ENCODE measurements at regions not wholly inside any gene's neighbourhood (a gene's known extent, or its start where the extent isn't known, plus 50 kb on each side); places are given as distances from the start of the nearest gene placed in this dataset.

DNA sequence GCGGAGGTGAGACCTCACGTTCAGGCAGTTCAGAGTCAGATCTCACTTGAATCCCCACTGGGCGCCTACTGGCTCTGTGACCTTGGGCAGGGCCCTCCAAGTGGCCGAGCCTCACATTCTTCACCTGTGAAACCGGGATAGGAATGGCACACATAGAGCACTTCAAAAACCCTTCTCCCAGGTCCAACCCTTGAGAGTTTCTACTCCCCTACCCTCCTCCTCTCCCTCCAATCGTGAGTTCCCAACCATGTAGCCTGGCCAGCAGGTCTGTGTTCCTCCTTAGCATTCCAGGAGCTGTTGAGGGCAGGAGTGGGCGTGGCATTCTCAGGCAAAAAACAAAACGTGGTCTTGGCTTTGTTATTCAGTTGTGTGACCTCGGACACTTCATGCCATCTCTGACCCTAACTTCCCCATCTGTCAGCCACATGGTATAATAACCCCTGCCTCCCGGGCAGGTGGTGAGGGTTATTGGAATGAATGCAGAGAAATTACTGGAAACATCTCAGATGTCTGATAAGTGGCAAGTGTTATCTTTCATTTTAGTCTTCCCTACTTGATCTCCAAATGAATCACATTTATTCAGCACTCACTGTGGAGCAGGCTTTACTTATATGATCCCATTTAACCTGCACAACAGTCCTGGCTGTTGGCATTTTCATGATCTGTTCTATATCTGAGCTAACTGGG is 112.8 kb upstream of the BOD1 start:
- no peak for DNase-seq
- H3K27ac Mint-ChIP-seq = no peak overlapping the region
- no peak overlapping the region for H3K27ac ChIP-seq (ENCODE audit: low read length)
- 75% methylated on average over 5 of the region's 10 CpGs for WGBS (ENCODE audit: insufficient coverage)
- peaks cover 0 to 2% of the 10 kb centered on the region in 2 experiments for H3K27me3 ChIP-seq (replicated peaks in 1 of 2; ENCODE audit: control insufficient read depth in 2 of 2, extremely low read depth in 1 of 2, insufficient read depth in 2 of 2, low read length in 1 of 2)
- no peak overlapping the region for H3K4me3 Mint-ChIP-seq
- CTCF ChIA-PET = no interaction called here
- no peak for ATAC-seq (replicated peaks in 1 of 4)
- H3K4me1 ChIP-seq (ENCODE audit: control insufficient read depth in 1 of 2, extremely low read depth in 1 of 2, insufficient read depth in 2 of 2, low read length in 2 of 2) = no peaks in the 10 kb centered on the region
- H3K27me3 Mint-ChIP-seq = peaks cover 0 to 3% of the 10 kb centered on the region in 2 donors
- peaks cover 0 to 7% (median 0%) of the 10 kb centered on the region in 3 donors for H3K9me3 Mint-ChIP-seq
- H3K36me3 Mint-ChIP-seq = no peaks in the 10 kb centered on the region
- H3K36me3 ChIP-seq (ENCODE audit: control insufficient read depth in 2 of 2, extremely low read depth in 1 of 2, insufficient read depth in 1 of 2, low read length in 1 of 2) = no peaks in the 10 kb centered on the region
- no peaks in the 10 kb centered on the region for H3K4me1 Mint-ChIP-seq
- no peaks in the 10 kb centered on the region for H3K9me3 ChIP-seq
- POLR2A ChIA-PET = no interaction called here
- H3K4me3 ChIP-seq (ENCODE audit: control insufficient read depth in 1 of 2, extremely low read depth in 1 of 2, low read length in 1 of 2) = no peak overlapping the region

DNA sequence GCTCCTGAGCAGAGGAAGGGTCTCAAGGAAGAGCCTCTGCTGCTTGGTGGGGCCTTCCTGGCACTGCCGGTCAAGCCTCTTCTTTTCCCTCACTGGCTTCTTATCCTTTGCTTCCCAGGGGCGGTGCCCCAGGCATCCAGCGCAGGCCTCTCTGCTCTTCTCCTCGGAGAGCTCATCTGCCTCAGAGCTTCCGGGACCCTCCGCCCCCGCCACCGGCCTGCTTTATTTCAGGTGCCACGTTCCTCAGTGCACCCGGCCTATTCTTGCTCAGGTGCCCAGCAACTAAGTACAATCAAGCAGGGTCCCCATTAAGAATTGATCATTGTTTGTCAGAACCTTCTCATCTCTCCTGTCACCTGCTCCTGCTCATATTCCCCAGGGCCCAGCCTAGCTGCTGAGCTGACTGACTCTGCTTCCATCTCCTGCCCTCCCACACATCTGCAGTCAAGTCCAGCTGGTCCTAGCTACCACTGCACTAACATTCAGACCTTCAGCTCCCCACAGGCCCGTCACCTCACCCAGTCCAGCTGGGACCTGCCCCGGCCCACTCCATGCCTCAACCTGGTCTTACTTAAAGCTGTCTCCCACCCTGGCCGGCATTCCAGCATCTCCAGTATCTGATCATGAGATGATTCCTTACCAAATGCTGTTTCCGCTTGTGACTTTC is 114.3 kb upstream of the BOD1 start:
- Mint-ChIP-seq H3K27me3 (peaks cover 0 to 3% of the 10 kb centered on the region in 2 donors), H3K36me3 (no peaks in the 10 kb centered on the region), H3K4me1 (peaks cover 0 to 4% (median 0%) of the 10 kb centered on the region in 3 donors), H3K4me3 (no peak overlapping the region), H3K9me3 (peaks cover 0 to 3% (median 0%) of the 10 kb centered on the region in 3 donors), H3K27ac (no peak overlapping the region)
- H3K4me3 ChIP-seq (ENCODE audit: control insufficient read depth in 1 of 2, extremely low read depth in 1 of 2, low read length in 1 of 2) = no peak overlapping the region
- no peaks in the 10 kb centered on the region for H3K4me1 ChIP-seq (ENCODE audit: control insufficient read depth in 1 of 2, extremely low read depth in 1 of 2, insufficient read depth in 2 of 2, low read length in 2 of 2)
- ChIA-PET POLR2A (no interaction called here), CTCF (no interaction called here)
- ATAC-seq (replicated peaks in 1 of 4) (no peak), DNase-seq (no peak)
- 87% methylated on average over 12 of the region's 14 CpGs for WGBS (ENCODE audit: insufficient coverage)
- H3K27ac ChIP-seq (ENCODE audit: low read length) = no peak overlapping the region
- no peaks in the 10 kb centered on the region for H3K9me3 ChIP-seq
- H3K27me3 ChIP-seq (replicated peaks in 1 of 2; ENCODE audit: control insufficient read depth in 2 of 2, extremely low read depth in 1 of 2, insufficient read depth in 2 of 2, low read length in 1 of 2) = peaks cover 0 to 2% of the 10 kb centered on the region in 2 experiments
- no peaks in the 10 kb centered on the region for H3K36me3 ChIP-seq (ENCODE audit: control insufficient read depth in 2 of 2, extremely low read depth in 1 of 2, insufficient read depth in 1 of 2, low read length in 1 of 2)

DNA sequence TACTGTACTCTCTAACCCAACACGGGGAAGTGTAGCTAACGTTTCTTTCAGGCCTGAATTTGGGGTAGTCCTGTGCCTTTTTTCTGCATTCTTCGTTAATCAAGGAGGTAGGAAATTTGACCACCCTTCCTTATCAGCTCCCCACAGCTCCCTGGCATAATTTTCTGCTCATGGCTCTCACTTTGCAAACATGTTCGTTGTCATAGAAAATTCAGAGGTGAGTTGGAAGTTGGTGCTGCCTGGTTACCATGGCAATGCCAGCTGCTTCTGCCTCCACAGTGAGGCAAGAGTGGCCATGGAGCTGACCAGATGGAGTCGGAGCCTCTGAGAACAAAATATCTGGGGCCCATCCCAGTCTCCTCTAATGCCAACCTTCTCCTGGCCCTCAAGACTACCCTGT is 116.6 kb upstream of the BOD1 start:
- POLR2A ChIA-PET = no interaction called here
- Mint-ChIP-seq H3K36me3 (no peaks in the 10 kb centered on the region), H3K4me3 (no peak overlapping the region), H3K27ac (no peak overlapping the region), H3K9me3 (no peaks in the 10 kb centered on the region), H3K27me3 (peaks cover 0 to 3% of the 10 kb centered on the region in 2 donors), H3K4me1 (peaks cover 0 to 6% (median 4%) of the 10 kb centered on the region in 3 donors)
- no peaks in the 10 kb centered on the region for H3K9me3 ChIP-seq
- peaks cover 0 to 10% of the 10 kb centered on the region in 2 experiments for H3K27me3 ChIP-seq (replicated peaks in 1 of 2; ENCODE audit: control insufficient read depth in 2 of 2, extremely low read depth in 1 of 2, insufficient read depth in 2 of 2, low read length in 1 of 2)
- no peak for DNase-seq
- ATAC-seq (replicated peaks in 1 of 4) = no peak
- CTCF ChIA-PET = interaction anchor here in 1 of 2 donors (0.5 kb wide), 1 partner anchor 111 kb away, joined by 5 read pairs; no protein-coding TSS in a partner anchor
- no peak overlapping the region for H3K27ac ChIP-seq (ENCODE audit: low read length)
- no peaks in the 10 kb centered on the region for H3K4me1 ChIP-seq (ENCODE audit: control insufficient read depth in 1 of 2, extremely low read depth in 1 of 2, insufficient read depth in 2 of 2, low read length in 2 of 2)
- H3K36me3 ChIP-seq (ENCODE audit: control insufficient read depth in 2 of 2, extremely low read depth in 1 of 2, insufficient read depth in 1 of 2, low read length in 1 of 2) = no peaks in the 10 kb centered on the region
- 92% methylated on average over 2 of the region's 5 CpGs for WGBS (ENCODE audit: insufficient coverage)
- H3K4me3 ChIP-seq (ENCODE audit: control insufficient read depth in 1 of 2, extremely low read depth in 1 of 2, low read length in 1 of 2) = no peak overlapping the region

DNA sequence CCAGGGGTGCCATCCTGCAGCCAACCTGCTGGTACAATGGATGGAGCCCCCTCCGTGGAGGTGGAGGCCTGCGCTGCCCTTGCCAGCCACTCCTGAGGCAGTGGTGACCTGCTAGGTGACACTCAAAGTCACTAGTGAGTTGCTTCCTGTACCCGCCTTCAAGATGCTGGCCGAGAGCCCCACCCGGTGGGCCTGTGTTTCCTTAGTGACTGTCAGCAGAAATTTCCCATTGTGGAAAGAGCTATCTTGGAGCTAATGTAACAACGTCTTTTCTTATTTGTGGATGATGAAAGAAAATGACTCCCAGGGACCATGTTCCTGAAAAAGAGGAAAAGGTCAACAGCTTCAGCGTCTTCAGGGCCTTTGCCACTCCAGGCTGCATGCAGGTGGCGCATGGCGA is 117.0 kb upstream of the BOD1 start:
- DNase-seq (no peak), ATAC-seq (replicated peaks in 1 of 4) (no peak)
- Mint-ChIP-seq H3K27ac (no peak overlapping the region), H3K4me1 (peaks cover 0 to 6% (median 4%) of the 10 kb centered on the region in 3 donors), H3K27me3 (peaks cover 0 to 3% of the 10 kb centered on the region in 2 donors), H3K36me3 (no peaks in the 10 kb centered on the region), H3K9me3 (no peaks in the 10 kb centered on the region), H3K4me3 (no peak overlapping the region)
- Histone ChIP-seq H3K27ac (ENCODE audit: low read length) (no peak overlapping the region), H3K4me1 (ENCODE audit: control insufficient read depth in 1 of 2, extremely low read depth in 1 of 2, insufficient read depth in 2 of 2, low read length in 2 of 2) (no peaks in the 10 kb centered on the region), H3K27me3 (replicated peaks in 1 of 2; ENCODE audit: control insufficient read depth in 2 of 2, extremely low read depth in 1 of 2, insufficient read depth in 2 of 2, low read length in 1 of 2) (peaks cover 0 to 12% of the 10 kb centered on the region in 2 experiments), H3K9me3 (no peaks in the 10 kb centered on the region), H3K36me3 (ENCODE audit: control insufficient read depth in 2 of 2, extremely low read depth in 1 of 2, insufficient read depth in 1 of 2, low read length in 1 of 2) (no peaks in the 10 kb centered on the region), H3K4me3 (ENCODE audit: control insufficient read depth in 1 of 2, extremely low read depth in 1 of 2, low read length in 1 of 2) (no peak overlapping the region)
- WGBS (ENCODE audit: insufficient coverage) = 94% methylated on average over 7 of the region's 9 CpGs
- POLR2A ChIA-PET = no interaction called here
- CTCF ChIA-PET = no interaction called here

DNA sequence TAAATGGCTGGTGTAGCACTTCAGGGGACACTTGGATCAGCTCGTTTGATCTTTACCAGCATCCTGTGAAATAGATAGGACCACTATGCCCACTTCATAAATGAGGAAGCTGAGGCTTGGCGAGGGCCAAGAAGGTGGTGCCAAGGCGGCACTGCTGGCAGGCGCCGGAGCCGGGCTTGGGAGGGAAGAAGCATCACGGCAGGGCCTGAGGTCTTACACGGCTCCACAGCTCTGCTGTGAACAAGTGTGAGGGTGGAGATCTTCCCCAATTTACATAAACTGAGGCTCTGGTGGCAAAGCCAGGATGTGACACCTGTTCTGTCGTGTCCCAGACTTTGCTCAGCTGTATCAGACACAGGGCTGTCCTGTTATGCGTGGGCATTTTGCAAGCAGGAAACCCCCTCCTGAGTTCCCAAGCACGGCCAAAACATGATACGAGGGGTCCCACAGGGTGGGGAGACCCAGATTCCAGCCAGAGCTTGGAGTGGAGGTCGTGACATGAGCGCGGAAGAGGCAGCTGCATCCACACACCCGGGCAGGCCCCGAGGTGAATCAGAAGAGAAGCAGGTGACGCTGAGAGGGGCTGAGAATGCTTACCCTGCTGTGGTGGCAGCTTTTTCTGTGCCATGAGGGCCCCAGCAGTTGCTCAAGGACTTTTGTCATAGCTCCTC is 117.5 kb upstream of the BOD1 start:
- ChIA-PET POLR2A (no interaction called here), CTCF (no interaction called here)
- H3K9me3 Mint-ChIP-seq = no peaks in the 10 kb centered on the region
- no peaks in the 10 kb centered on the region for H3K36me3 Mint-ChIP-seq
- H3K4me1 ChIP-seq (ENCODE audit: control insufficient read depth in 1 of 2, extremely low read depth in 1 of 2, insufficient read depth in 2 of 2, low read length in 2 of 2) = no peaks in the 10 kb centered on the region
- no peak for ATAC-seq (replicated peaks in 1 of 4)
- H3K27me3 ChIP-seq (replicated peaks in 1 of 2; ENCODE audit: control insufficient read depth in 2 of 2, extremely low read depth in 1 of 2, insufficient read depth in 2 of 2, low read length in 1 of 2) = peaks cover 0 to 15% of the 10 kb centered on the region in 2 experiments
- H3K36me3 ChIP-seq (ENCODE audit: control insufficient read depth in 2 of 2, extremely low read depth in 1 of 2, insufficient read depth in 1 of 2, low read length in 1 of 2) = no peaks in the 10 kb centered on the region
- 58% methylated on average over 9 of the region's 18 CpGs for WGBS (ENCODE audit: insufficient coverage)
- no peak overlapping the region for H3K27ac Mint-ChIP-seq
- peaks cover 0 to 6% (median 4%) of the 10 kb centered on the region in 3 donors for H3K4me1 Mint-ChIP-seq
- peaks cover 0 to 3% of the 10 kb centered on the region in 2 donors for H3K27me3 Mint-ChIP-seq
- no peak overlapping the region for H3K4me3 ChIP-seq (ENCODE audit: control insufficient read depth in 1 of 2, extremely low read depth in 1 of 2, low read length in 1 of 2)
- no peak overlapping the region for H3K27ac ChIP-seq (ENCODE audit: low read length)
- no peaks in the 10 kb centered on the region for H3K9me3 ChIP-seq
- H3K4me3 Mint-ChIP-seq = no peak overlapping the region
- peak in 2 of 35 experiments; percentile 2 to 8 for DNase-seq

DNA sequence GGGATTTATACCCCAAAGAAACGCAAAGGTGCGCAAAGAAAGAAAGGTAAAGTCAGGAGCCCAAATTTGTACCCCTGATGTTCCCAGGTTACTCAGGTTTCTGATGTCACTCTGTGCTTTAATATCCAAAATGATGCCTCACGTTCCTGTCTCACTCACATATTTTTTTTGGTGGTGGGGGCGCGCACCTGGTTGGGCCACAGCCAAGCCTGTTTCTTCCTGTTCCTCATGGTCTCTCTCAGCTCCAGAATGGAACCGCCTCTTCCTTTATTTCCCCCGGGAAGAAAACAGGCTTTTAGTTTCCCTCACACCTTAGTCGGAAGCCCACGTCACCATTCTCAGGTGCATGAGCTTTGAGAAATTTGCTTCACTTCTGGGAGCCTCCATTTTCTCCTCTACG is 118.3 kb upstream of the BOD1 start:
- Mint-ChIP-seq H3K27ac (no peak overlapping the region), H3K9me3 (no peaks in the 10 kb centered on the region), H3K27me3 (peaks cover 0 to 5% of the 10 kb centered on the region in 2 donors), H3K36me3 (no peaks in the 10 kb centered on the region), H3K4me1 (peaks cover 0 to 6% (median 4%) of the 10 kb centered on the region in 3 donors), H3K4me3 (no peak overlapping the region)
- no peaks in the 10 kb centered on the region for H3K36me3 ChIP-seq (ENCODE audit: control insufficient read depth in 2 of 2, extremely low read depth in 1 of 2, insufficient read depth in 1 of 2, low read length in 1 of 2)
- WGBS (ENCODE audit: insufficient coverage) = 73% methylated on average over 6 of the region's 10 CpGs
- no peaks in the 10 kb centered on the region for H3K9me3 ChIP-seq
- H3K4me3 ChIP-seq (ENCODE audit: control insufficient read depth in 1 of 2, extremely low read depth in 1 of 2, low read length in 1 of 2) = no peak overlapping the region
- ChIA-PET POLR2A (no interaction called here), CTCF (no interaction called here)
- peaks cover 0 to 19% of the 10 kb centered on the region in 2 experiments for H3K27me3 ChIP-seq (replicated peaks in 1 of 2; ENCODE audit: control insufficient read depth in 2 of 2, extremely low read depth in 1 of 2, insufficient read depth in 2 of 2, low read length in 1 of 2)
- DNase-seq (no peak), ATAC-seq (replicated peaks in 1 of 4) (no peak)
- H3K4me1 ChIP-seq (ENCODE audit: control insufficient read depth in 1 of 2, extremely low read depth in 1 of 2, insufficient read depth in 2 of 2, low read length in 2 of 2) = no peaks in the 10 kb centered on the region
- no peak overlapping the region for H3K27ac ChIP-seq (ENCODE audit: low read length)

Measured in T-cell (primary cell).